GM23248 (cell line): ENCODE measurements at regions not wholly inside any gene's neighbourhood (a gene's known extent, or its start where the extent isn't known, plus 50 kb on each side); places are given as distances from the start of the nearest gene placed in this dataset.

Source experiments
- DNase-seq: peaks from one replicate; pipeline ENCODE4 v3.0.0-alpha.2; 2015
- H2AFZ ChIP-seq: fragments of 200-600 bp; sonication (generic); 2 replicates; pipeline ENCODE4 v1.6.1; 2016; ENCODE audit warnings: antibody characterized with exemption
- H3F3A ChIP-seq: fragments of 200-600 bp; sonication (generic); 2 replicates; pipeline ENCODE4 v1.6.1; 2016; ENCODE audit warnings: mild to moderate bottlenecking, antibody characterized with exemption, mixed run types; ENCODE audit not compliant: insufficient read depth
- H3K27ac ChIP-seq: fragments of 200-600 bp; sonication (generic); 2 replicates; pipeline ENCODE4 v1.5.1; 2016; ENCODE audit warnings: mild to moderate bottlenecking
- H3K27me3 ChIP-seq: fragments of 200-600 bp; sonication (generic); replicated peaks from 2 replicates; pipeline ENCODE4 v1.6.1; 2016; ENCODE audit warnings: mild to moderate bottlenecking; ENCODE audit not compliant: insufficient read depth
- H3K36me3 ChIP-seq: fragments of 200-600 bp; sonication (generic); 2 replicates; pipeline ENCODE4 v1.6.1; 2016; ENCODE audit warnings: low read depth, mild to moderate bottlenecking
- H3K4me1 ChIP-seq: fragments of 200-600 bp; sonication (generic); 2 replicates; pipeline ENCODE4 v1.6.1; 2016; ENCODE audit warnings: mild to moderate bottlenecking; ENCODE audit not compliant: insufficient read depth
- H3K4me2 ChIP-seq: fragments of 200-600 bp; sonication (generic); one replicate; pipeline ENCODE4 v1.6.1; 2016; ENCODE audit warnings: mild to moderate bottlenecking; ENCODE audit not compliant: unreplicated experiment
- H3K4me3 ChIP-seq: fragments of 200-600 bp; sonication (generic); 2 replicates; pipeline ENCODE4 v1.5.1; 2016; ENCODE audit warnings: mild to moderate bottlenecking
- H3K79me2 ChIP-seq: fragments of 200-600 bp; sonication (generic); 2 replicates; pipeline ENCODE4 v1.6.1; 2016; ENCODE audit warnings: mild to moderate bottlenecking; ENCODE audit not compliant: insufficient read depth
- H3K9ac ChIP-seq: fragments of 200-600 bp; sonication (generic); 2 replicates; pipeline ENCODE4 v1.6.1; 2016; ENCODE audit warnings: mild to moderate bottlenecking
- H3K9me2 ChIP-seq: fragments of 200-600 bp; sonication (generic); 2 replicates; pipeline ENCODE4 v1.6.1; 2016; ENCODE audit warnings: mixed run types, mild to moderate bottlenecking, moderate library complexity; ENCODE audit not compliant: insufficient read depth
- H3K9me3 ChIP-seq: fragments of 200-600 bp; sonication (generic); one replicate; pipeline ENCODE4 v1.6.1; 2017; ENCODE audit warnings: low read depth
- H4K20me1 ChIP-seq: fragments of 200-600 bp; sonication (generic); 2 replicates; pipeline ENCODE4 v1.6.0; 2016; ENCODE audit not compliant: insufficient read depth
- EZH2 ChIP-seq: fragments of 200-600 bp; sonication (generic); IDR thresholded peaks from 2 replicates; pipeline ENCODE4 v1.6.1; 2018; ENCODE audit warnings: antibody characterized with exemption, mild to moderate bottlenecking; ENCODE audit not compliant: insufficient read depth, poor library complexity, severe bottlenecking
- EZH2phosphoT487 ChIP-seq: fragments of 200-600 bp; sonication (generic); IDR thresholded peaks from 2 replicates; pipeline ENCODE4 v1.6.1; 2018; ENCODE audit warnings: antibody characterized with exemption, moderate library complexity, mild to moderate bottlenecking, low read depth; ENCODE audit not compliant: insufficient read depth
- WGBS, 2 experiments: methylation state at CpG; one replicate each; pipeline ENCODE4 v1.1.6; 2015 to 2017; ENCODE audit warnings: low lambda C conversion rate in 2 of 2, low coverage in 1 of 2; ENCODE audit errors: missing lambda C conversion rate in 2 of 2; 5-methylcytosine and 5-hydroxymethylcytosine counted together
- in situ Hi-C: fragments of 300-500 bp; cut with MboI; formaldehyde crosslinking; loops from 2 replicates; pipeline ENCODE4 v1.15.0; 2020

DNA sequence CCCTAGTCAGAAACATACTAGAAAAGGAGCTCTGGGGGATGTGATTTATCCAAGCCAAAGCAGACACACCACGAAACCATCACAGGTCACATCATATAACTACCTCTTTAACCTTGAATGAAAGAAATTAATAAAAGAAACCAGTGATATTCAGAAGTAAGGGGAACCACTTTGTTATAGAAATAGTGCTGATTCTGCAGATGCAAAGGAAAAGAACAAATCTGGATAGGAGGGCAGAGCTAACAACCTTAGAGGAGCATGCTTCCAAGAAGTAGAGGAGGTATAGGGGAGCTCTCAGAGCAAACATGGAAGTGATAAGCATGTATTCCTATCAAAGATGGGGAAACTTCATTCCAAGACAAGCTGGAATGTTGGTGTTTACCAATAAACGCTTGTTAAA lies 117.0 kb upstream of the MDM1 start:
- H3K27ac ChIP-seq: no peak overlapping the region
- H3F3A ChIP-seq: peaks cover 28% of the 10 kb centered on the region
- no peak for DNase-seq
- peaks cover 22% of the 10 kb centered on the region for H3K4me1 ChIP-seq
- no peaks in the 10 kb centered on the region for H3K27me3 ChIP-seq
- whole genome bisulfite sequencing, 2 experiments: 87 to 92% methylated on average over 2 of the region's 2 CpGs
- in situ Hi-C loops: no loop called here
- H3K9ac ChIP-seq: no peak overlapping the region
- TF ChIP-seq EZH2 (no peak), EZH2phosphoT487 (no peak)
- no peaks in the 10 kb centered on the region for H3K36me3 ChIP-seq
- no peaks in the 10 kb centered on the region for H3K9me3 ChIP-seq
- no peak overlapping the region for H2AFZ ChIP-seq
- H3K4me2 ChIP-seq: no peak overlapping the region
- H3K4me3 ChIP-seq: no peak overlapping the region
- no peaks in the 10 kb centered on the region for H3K79me2 ChIP-seq
- H4K20me1 ChIP-seq: no peaks in the 10 kb centered on the region
- H3K9me2 ChIP-seq: no peaks in the 10 kb centered on the region

DNA sequence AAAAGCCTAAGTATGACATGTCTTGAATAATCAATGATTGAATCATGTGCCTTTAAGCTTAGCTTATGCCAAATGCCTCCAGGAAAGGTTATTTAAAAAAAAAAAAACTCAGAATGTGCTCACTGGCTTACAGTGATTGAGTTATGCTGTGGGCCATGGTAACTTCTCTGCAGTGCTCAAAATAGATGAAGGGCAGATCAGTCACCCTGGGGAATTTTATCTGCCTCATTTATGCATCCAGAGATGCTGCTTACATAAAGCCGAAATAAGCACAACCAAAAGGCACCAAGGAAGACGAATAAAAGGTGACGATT lies 118.7 kb upstream of the MDM1 start:
- H3K9me2 ChIP-seq: no peaks in the 10 kb centered on the region
- H3K79me2 ChIP-seq: no peaks in the 10 kb centered on the region
- peaks cover 22% of the 10 kb centered on the region for H3K4me1 ChIP-seq
- no peaks in the 10 kb centered on the region for H3K27me3 ChIP-seq
- peaks cover 28% of the 10 kb centered on the region for H3F3A ChIP-seq
- H3K9me3 ChIP-seq: no peaks in the 10 kb centered on the region
- 32 to 47% methylated on average over 3 of the region's 3 CpGs for whole genome bisulfite sequencing, 2 experiments
- H3K27ac ChIP-seq: peak overlapping the region; percentile 63
- TF ChIP-seq EZH2phosphoT487 (no peak), EZH2 (no peak)
- in situ Hi-C loops: no loop called here
- H3K9ac ChIP-seq: peak overlapping the region; percentile 38; the same call in 1 of the 2 replicates
- no peaks in the 10 kb centered on the region for H4K20me1 ChIP-seq
- H3K4me3 ChIP-seq: peak overlapping the region; percentile 47
- H3K36me3 ChIP-seq: no peaks in the 10 kb centered on the region
- H3K4me2 ChIP-seq: peak overlapping the region; percentile 74
- H2AFZ ChIP-seq: no peak overlapping the region
- DNase-seq: peak; percentile 8

DNA sequence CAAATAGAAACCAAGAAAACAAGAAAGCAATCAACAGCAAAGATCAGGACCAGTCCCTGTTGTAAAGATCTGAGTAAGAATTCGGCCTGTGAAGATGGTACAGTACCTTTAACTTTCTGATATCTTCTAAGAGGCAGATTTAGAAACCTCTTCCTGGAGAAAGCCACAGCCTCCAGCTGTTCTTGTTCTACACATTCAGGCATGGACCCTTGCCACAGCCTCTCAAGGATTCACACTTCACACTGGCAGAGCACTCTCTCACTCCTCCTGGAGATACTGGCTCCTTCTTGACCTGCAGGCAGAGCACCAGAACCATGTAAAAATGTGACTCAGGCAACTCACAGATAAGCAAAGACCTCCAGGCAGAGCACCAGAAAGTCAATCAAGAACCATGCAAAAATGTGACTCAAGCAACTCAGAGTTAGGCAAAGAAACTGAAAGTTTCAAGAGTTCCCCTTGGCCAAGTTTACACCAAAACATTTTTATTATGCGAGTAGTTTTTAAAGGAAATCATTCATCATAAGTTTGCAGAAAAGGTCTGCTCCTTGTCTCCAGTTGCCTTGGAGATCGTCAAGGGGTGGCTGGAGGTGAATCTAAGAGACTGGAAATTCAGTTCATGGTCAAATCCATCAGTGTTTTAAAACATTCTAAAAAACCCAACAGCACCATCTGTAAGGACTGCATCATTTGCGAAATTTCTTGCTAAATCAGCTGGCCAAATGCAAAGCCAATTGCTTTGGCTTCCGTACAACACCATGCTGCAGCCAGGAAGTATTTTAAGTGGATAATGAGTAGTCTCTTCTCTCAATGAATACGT lies 119.3 kb upstream of the MDM1 start:
- Histone ChIP-seq H3K4me1 (peaks cover 22% of the 10 kb centered on the region), H3F3A (peaks cover 28% of the 10 kb centered on the region), H3K9ac (peak overlapping the region; percentile 38), H2AFZ (peak overlapping the region; percentile 4), H3K4me2 (peak overlapping the region; percentile 74), H3K9me3 (no peaks in the 10 kb centered on the region), H3K27ac (peak overlapping the region; percentile 63), H3K4me3 (peak overlapping the region; percentile 47), H3K36me3 (no peaks in the 10 kb centered on the region), H3K9me2 (no peaks in the 10 kb centered on the region), H3K79me2 (no peaks in the 10 kb centered on the region), H4K20me1 (no peaks in the 10 kb centered on the region), H3K27me3 (no peaks in the 10 kb centered on the region)
- WGBS, 2 experiments: 6 to 10% methylated on average over 6 of the region's 6 CpGs
- in situ Hi-C loops: no loop called here
- peak; percentile 85 for DNase-seq
- TF ChIP-seq EZH2 (no peak), EZH2phosphoT487 (no peak)

DNA sequence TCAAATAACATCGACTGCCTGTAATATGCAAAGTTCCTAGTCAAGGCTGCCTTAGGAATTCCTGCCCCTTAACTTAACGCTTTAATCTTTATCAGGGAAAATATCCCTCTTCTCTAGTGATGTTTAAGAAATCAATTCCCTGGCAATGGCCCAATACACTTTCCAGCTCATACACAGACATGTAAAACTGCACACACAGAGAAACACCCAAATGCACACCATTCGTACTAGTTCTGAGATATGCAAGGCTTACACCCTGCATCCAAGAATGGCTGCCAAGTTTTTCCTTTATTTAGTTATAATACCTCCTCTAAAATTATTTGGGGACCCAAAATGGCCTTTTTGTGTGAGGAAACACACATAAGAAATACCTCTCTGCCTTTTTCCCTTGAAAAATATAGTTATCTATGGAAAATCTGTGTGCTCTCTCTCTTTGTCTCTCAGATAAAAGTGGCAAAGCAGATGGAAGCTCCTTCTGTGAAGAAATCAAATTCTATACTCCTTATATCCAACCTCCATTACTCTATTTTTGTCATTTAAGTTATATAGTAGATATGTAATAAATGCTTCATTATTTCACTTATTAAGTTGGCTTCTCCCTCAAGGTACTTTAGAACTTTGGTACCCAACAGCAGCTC lies 120.0 kb upstream of the MDM1 start:
- Histone ChIP-seq H3K4me1 (peaks cover 22% of the 10 kb centered on the region), H3K27ac (peak overlapping the region; percentile 63), H3K27me3 (no peaks in the 10 kb centered on the region), H3K36me3 (no peaks in the 10 kb centered on the region), H2AFZ (peak overlapping the region; percentile 4), H3K79me2 (no peaks in the 10 kb centered on the region), H3F3A (peaks cover 28% of the 10 kb centered on the region), H3K4me2 (peak overlapping the region; percentile 74), H4K20me1 (no peaks in the 10 kb centered on the region), H3K4me3 (peak overlapping the region; percentile 47), H3K9ac (peak overlapping the region; percentile 38), H3K9me3 (no peaks in the 10 kb centered on the region), H3K9me2 (no peaks in the 10 kb centered on the region)
- TF ChIP-seq EZH2phosphoT487 (no peak), EZH2 (no peak)
- 12 to 14% methylated on average over 3 of the region's 3 CpGs for WGBS, 2 experiments
- in situ Hi-C loops: no loop called here
- no peak for DNase-seq
